HCT116 (cell line): ENCODE measurements at regions not wholly inside any gene's neighbourhood (a gene's known extent, or its start where the extent isn't known, plus 50 kb on each side); places are given as distances from the start of the nearest gene placed in this dataset.

Source experiments
- ATAC-seq: fragments of 200-7000 bp; cut with Tn5 transposase; 2 replicates; pipeline ENCODE4 v1.9.1; 2020; ENCODE audit warnings: mild to moderate bottlenecking, moderate library complexity
- BruUV-seq: library from RNA; stranded (reverse); fragments of 400-500 nt; replicated peaks from 2 replicates; lab custom pipeline; 2021; lab: Mats Ljungman, UMichigan
- CTCF ChIA-PET: fragments of 300-600 bp; sonication (Branson Sonifier 250); formaldehyde crosslinking; loops from one replicate; lab custom pipeline; 2021; ENCODE audit warnings: antibody characterized with exemption; lab: Charles Lee
- POLR2A ChIA-PET: fragments of 300-600, 350-600 bp; sonication (Branson Sonifier 250); formaldehyde crosslinking; loops from one replicate; lab custom pipeline; 2021; ENCODE audit warnings: antibody characterized with exemption; lab: Charles Lee
- RAD21 ChIA-PET, 2 experiments: fragments of 300-600 bp; sonication (Branson Sonifier 250); formaldehyde crosslinking; loops; one replicate each; lab custom pipeline; 2023; ENCODE audit warnings: low total read pairs in 2 of 2; ENCODE audit not compliant: uncharacterized antibody in 2 of 2, unreplicated experiment in 2 of 2, low non-redundant PET in 1 of 2; lab: Charles Lee
- DNase-seq: peaks from one replicate; pipeline ENCODE4 v3.0.0-alpha.2; 2010; ENCODE audit warnings: low read depth, low spot score
- H2AFZ ChIP-seq: fragments of 200-600 bp; shearing (Covaris generic), sonication (generic); 2 replicates; pipeline ENCODE4 v1.6.1; 2017; ENCODE audit warnings: low read depth, mixed run types, mixed read lengths, antibody characterized with exemption, low read length; ENCODE audit not compliant: poor library complexity, severe bottlenecking
- H3K27ac ChIP-seq: 2 replicates; pipeline ENCODE4 v1.5.1; 2012; ENCODE audit warnings: low read depth, low read length
- H3K27me3 ChIP-seq: fragments of 200-600 bp; sonication (generic); 2 replicates; pipeline ENCODE4 v1.6.1; 2016; ENCODE audit warnings: mixed run types, low read length, mixed read lengths; ENCODE audit not compliant: insufficient read depth
- H3K36me3 ChIP-seq, 2 experiments: fragments of 200-500 bp in 1 of 2; fragments of 200-600 bp in 1 of 2; sonication (Bioruptor generic) in 1 of 2; sonication (generic) in 1 of 2; 2 replicates each; pipeline versions ENCODE4 v1.5.1 to v1.6.1; 2014 to 2016; ENCODE audit warnings: low read length in 2 of 2, inconsistent platforms in 1 of 2, mixed read lengths in 1 of 2, mixed run types in 1 of 2; ENCODE audit not compliant: insufficient read depth in 2 of 2, control insufficient read depth in 1 of 2
- H3K4me1 ChIP-seq, 2 experiments: fragments of 200-600 bp in 1 of 2; sonication (generic) in 1 of 2; 2 replicates each; pipeline versions ENCODE4 v1.5.1 to v1.6.1; 2012 to 2017; ENCODE audit warnings: low read length in 2 of 2, inconsistent platforms in 1 of 2, mild to moderate bottlenecking in 1 of 2, mixed read lengths in 1 of 2, mixed run types in 1 of 2, moderate library complexity in 1 of 2; ENCODE audit not compliant: insufficient read depth in 2 of 2, control insufficient read depth in 1 of 2
- H3K4me2 ChIP-seq: fragments of 200-600 bp; sonication (generic); 2 replicates; pipeline ENCODE4 v1.6.1; 2017; ENCODE audit warnings: mixed run types, low read length, mixed read lengths
- H3K4me3 ChIP-seq, 2 experiments: fragments of 200-600 bp in 1 of 2; sonication (generic) in 1 of 2; replicated peaks in 1 of 2; 2 replicates each; pipeline ENCODE4 v1.5.1; 2011 to 2016; ENCODE audit warnings: low read length in 2 of 2, control low read depth in 1 of 2, low read depth in 1 of 2, mild to moderate bottlenecking in 1 of 2, mixed read lengths in 1 of 2, mixed run types in 1 of 2
- H3K79me2 ChIP-seq: fragments of 200-600 bp; sonication (generic); 2 replicates; pipeline ENCODE4 v1.6.1; 2017; ENCODE audit warnings: mild to moderate bottlenecking, mixed run types, low read length, moderate library complexity, mixed read lengths; ENCODE audit not compliant: insufficient read depth
- H3K9ac ChIP-seq: fragments of 200-600 bp; sonication (generic); 2 replicates; pipeline ENCODE4 v1.6.1; 2016; ENCODE audit warnings: low read length, mixed read lengths
- H3K9me2 ChIP-seq: fragments of 200-600 bp; sonication (generic), shearing (Covaris generic); 2 replicates; pipeline ENCODE4 v1.6.1; 2017; ENCODE audit warnings: mixed run types, mild to moderate bottlenecking, moderate library complexity; ENCODE audit not compliant: insufficient read depth
- H3K9me3 ChIP-seq, 2 experiments: fragments of 200-500 bp in 1 of 2; fragments of 200-600 bp in 1 of 2; sonication (Bioruptor generic) in 1 of 2; sonication (generic) in 1 of 2; 2 replicates each; pipeline ENCODE4 v1.6.1; 2014 to 2017; ENCODE audit warnings: low read length in 2 of 2, mixed read lengths in 2 of 2, inconsistent platforms in 1 of 2, low read depth in 1 of 2, mild to moderate bottlenecking in 1 of 2, mixed run types in 1 of 2, moderate library complexity in 1 of 2; ENCODE audit not compliant: control insufficient read depth in 1 of 2, insufficient read depth in 1 of 2
- H4K20me1 ChIP-seq: fragments of 200-600 bp; sonication (generic), shearing (Covaris generic); 2 replicates; pipeline ENCODE4 v1.6.1; 2017; ENCODE audit warnings: mixed run types, mild to moderate bottlenecking, moderate library complexity; ENCODE audit not compliant: insufficient read depth
- CBX3 ChIP-seq: IDR thresholded peaks from 2 replicates; pipeline ENCODE4 v1.6.1; 2012; ENCODE audit warnings: low read depth
- EGR1 ChIP-seq: IDR thresholded peaks from 2 replicates; pipeline ENCODE4 v1.6.1; 2012; ENCODE audit warnings: low read depth
- ELF1 ChIP-seq: IDR thresholded peaks from 2 replicates; pipeline ENCODE4 v1.6.1; 2012; ENCODE audit warnings: low read depth, borderline replicate concordance
- EZH2 ChIP-seq: fragments of 200-600 bp; sonication (generic); IDR thresholded peaks from 2 replicates; pipeline ENCODE4 v1.6.1; 2017; ENCODE audit warnings: antibody characterized with exemption, mixed run types
- JUND ChIP-seq: IDR thresholded peaks from 2 replicates; pipeline ENCODE4 v1.6.1; 2012
- RAD21 ChIP-seq: IDR thresholded peaks from 2 replicates; pipeline ENCODE4 v1.6.1; 2012; ENCODE audit warnings: low read depth, mild to moderate bottlenecking
- TCF7L2 ChIP-seq: IDR thresholded peaks from 2 replicates; pipeline ENCODE4 v1.7.0; 2011; ENCODE audit warnings: borderline replicate concordance, inconsistent platforms; ENCODE audit not compliant: insufficient read depth, insufficient read length; ENCODE audit errors: extremely low read depth
- ZFX ChIP-seq: fragments of 450-650 bp; IDR thresholded peaks from 2 replicates; pipeline ENCODE4 v1.6.1; 2017
- ZNF274 ChIP-seq: fragments of 200-500 bp; sonication (Bioruptor generic); IDR thresholded peaks from 2 replicates; pipeline ENCODE4 v1.6.1; 2014; ENCODE audit warnings: mild to moderate bottlenecking, low read depth, low read length, inconsistent platforms
- intact Hi-C: fragments of 100-400 bp; cut with micrococcal nuclease; formaldehyde crosslinking; loops from 2 replicates; pipeline ENCODE4 v1.10.0; 2022
- TF ChIP-seq, protein P1 (sequence below): IDR thresholded peaks from 2 replicates; pipeline ENCODE4 v1.6.1; 2012

DNA sequence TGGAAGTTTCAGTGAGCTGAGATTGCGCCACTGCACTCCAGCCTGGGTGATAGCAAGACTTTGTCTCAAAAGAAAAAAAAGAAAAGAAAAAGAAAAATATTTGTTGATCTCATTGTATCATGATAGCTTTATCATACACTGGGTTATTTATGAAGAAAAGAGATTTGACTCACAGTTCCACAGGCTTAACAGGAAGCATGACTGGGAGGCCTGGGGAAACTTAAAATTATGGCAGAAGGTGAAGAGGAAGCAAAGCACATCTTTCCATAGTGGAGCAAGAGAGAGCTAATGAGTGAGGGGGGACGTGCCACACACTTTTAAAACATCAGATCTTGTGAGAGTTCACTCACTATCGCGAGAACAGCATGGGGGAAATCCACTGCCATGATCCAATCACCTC lies 72.7 kb upstream of the FUT8 start:
- intact Hi-C loops, result no loop called here
- DNase-seq (no peak), ATAC-seq (no peak)
- Histone ChIP-seq H3K9ac (no peak overlapping the region), H2AFZ (no peak overlapping the region), H3K9me3 (no peaks in the 10 kb centered on the region), H3K4me3 (no peak overlapping the region), H3K27ac (no peak overlapping the region), H3K4me1 (peaks cover 0 to 9% of the 10 kb centered on the region in 2 experiments; a peak in 1 of 4 replicates), H3K36me3 (no peaks in the 10 kb centered on the region), H3K9me2 (no peaks in the 10 kb centered on the region), H4K20me1 (no peaks in the 10 kb centered on the region), H3K27me3 (no peaks in the 10 kb centered on the region), H3K4me2 (no peak overlapping the region), H3K79me2 (no peaks in the 10 kb centered on the region)
- TF ChIP-seq EZH2 (no peak), ZNF274 (no peak), JUND (no peak), ELF1 (no peak), RAD21 (no peak), TCF7L2 (no peak)
- TF ChIP-seq, protein P1, sequence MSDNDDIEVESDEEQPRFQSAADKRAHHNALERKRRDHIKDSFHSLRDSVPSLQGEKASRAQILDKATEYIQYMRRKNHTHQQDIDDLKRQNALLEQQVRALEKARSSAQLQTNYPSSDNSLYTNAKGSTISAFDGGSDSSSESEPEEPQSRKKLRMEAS, result no peak
- POLR2A ChIA-PET, result no interaction called here
- no TSS peak for BruUV-seq
- RAD21 ChIA-PET, result no interaction called here
- CTCF ChIA-PET, result no interaction called here

- Histone ChIP-seq H3K27me3 (no peaks in the 10 kb centered on the region), H3K27ac (no peak overlapping the region), H3K9ac (no peak overlapping the region), H3K4me1 (no peaks in the 10 kb centered on the region), H3K4me3 (no peak overlapping the region), H4K20me1 (no peaks in the 10 kb centered on the region), H3K4me2 (no peak overlapping the region), H3K9me3 (no peaks in the 10 kb centered on the region), H3K79me2 (no peaks in the 10 kb centered on the region), H3K36me3 (no peaks in the 10 kb centered on the region), H2AFZ (no peak overlapping the region), H3K9me2 (no peaks in the 10 kb centered on the region)
- ChIA-PET RAD21 (interaction anchor here in 1 of 2 experiments (0.7 kb wide), 1 partner anchor 22 kb away, joined by 3 read pairs; no protein-coding TSS in a partner anchor), CTCF (no interaction called here), POLR2A (no interaction called here)
- DNase-seq, result no peak
- BruUV-seq, result no TSS peak
- intact Hi-C loops, result no loop called here
- TF ChIP-seq RAD21 (no peak), EGR1 (no peak), EZH2 (no peak), CBX3 (no peak), ZFX (no peak), JUND (no peak)
- TF ChIP-seq, protein P1, result no peak
- no peak for ATAC-seq
Observed at GRCh38 chr14:65344011-65344410, 68.5 kb upstream of the FUT8 start.
